ENCODE measurements at regions not wholly inside any gene's neighbourhood (a gene's known extent, or its start where the extent isn't known, plus 50 kb on each side); places are given as distances from the start of the nearest gene placed in this dataset.

DNA sequence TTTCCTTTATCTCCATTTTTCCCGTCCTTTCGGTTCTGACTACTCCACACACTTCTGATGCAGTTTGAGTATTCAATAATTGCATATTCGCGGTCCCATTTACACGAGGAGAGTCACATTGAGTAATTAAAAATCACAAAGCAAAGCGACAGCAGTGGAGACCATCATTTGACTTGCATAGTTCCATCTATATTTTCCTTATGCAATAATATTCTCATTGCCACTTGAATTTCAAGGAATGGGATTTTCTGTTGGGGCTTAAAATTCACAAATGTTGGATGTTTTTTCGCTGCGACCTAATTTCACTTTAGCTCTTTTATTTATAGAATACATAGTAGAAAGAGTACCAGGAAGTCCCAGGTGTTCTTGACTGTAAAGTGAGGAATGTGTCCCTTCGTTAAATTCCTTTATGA, 186.8 kb downstream of the ZEB2 start:
- H3K4me3 ChIP-seq: no peak overlapping the region

GRCh38 chr2:144332356-144333142, 187.4 kb downstream of the ZEB2 start:
- peak overlapping the region; percentile 77 for H3K4me3 ChIP-seq
- peak; percentile 92 to 93 for DNase-seq (ENCODE audit: low read depth in 1 of 2, low spot score in 2 of 2)
- peak overlapping the region; percentile 70 for H3K27ac ChIP-seq
- peaks cover 15% of the 10 kb centered on the region for H3K4me1 ChIP-seq (replicated peaks)
- H3K36me3 ChIP-seq: peaks cover 3% of the 10 kb centered on the region; the same call in 1 of the 2 replicates
- H3K27me3 ChIP-seq (replicated peaks): no peaks in the 10 kb centered on the region
- no peaks in the 10 kb centered on the region for H3K9me3 ChIP-seq (replicated peaks)

More for the DNA sequence above, 186.8 kb downstream of the ZEB2 start:
- peaks cover 3% of the 10 kb centered on the region; the same call in 1 of the 2 replicates for H3K36me3 ChIP-seq
- H3K27ac ChIP-seq: no peak overlapping the region
- no peaks in the 10 kb centered on the region for H3K9me3 ChIP-seq (replicated peaks)
- peaks cover 15% of the 10 kb centered on the region for H3K4me1 ChIP-seq (replicated peaks)
- DNase-seq (ENCODE audit: low read depth in 1 of 2, low spot score in 2 of 2): no peak
- no peaks in the 10 kb centered on the region for H3K27me3 ChIP-seq (replicated peaks)

DNA sequence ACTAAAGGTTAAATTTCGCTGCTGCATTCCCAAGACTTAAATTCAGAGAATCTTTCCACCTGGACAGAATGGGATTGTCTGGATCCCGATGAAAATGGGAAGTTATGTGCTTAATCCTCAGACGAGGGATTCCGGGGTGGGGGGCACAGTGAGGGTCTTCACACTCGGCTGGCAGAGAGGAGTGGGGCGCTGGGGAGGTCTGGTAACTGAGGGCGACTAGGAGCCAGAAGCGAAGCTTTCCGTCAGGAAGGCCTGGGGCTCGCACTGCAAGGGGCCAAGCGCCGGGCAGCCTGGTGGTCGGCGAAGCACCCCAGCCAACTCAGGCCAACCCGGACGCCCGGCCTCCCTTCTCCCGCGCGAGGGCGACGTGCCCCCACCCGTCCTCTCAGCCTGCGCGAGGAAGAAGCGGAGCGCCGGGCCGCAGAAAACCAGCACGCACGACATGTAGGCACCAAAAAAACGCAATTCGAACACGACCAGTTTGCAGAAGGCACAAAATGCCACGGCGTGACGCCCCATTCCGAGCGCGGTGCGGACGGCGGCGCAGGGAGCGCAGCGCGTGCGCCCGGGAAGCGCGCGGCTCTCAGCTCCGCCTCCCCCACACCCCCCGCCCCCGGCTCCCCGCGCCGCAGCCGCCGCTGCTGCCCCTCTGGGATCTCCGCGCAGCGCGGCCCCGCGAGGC, 188.1 kb downstream of the ZEB2 start:
- peak overlapping the region; percentile 77 for H3K4me3 ChIP-seq
- peak; percentile 73 to 88 for DNase-seq (ENCODE audit: low read depth in 1 of 2, low spot score in 2 of 2)
- H3K36me3 ChIP-seq: peaks cover 3% of the 10 kb centered on the region; the same call in 1 of the 2 replicates
- H3K9me3 ChIP-seq (replicated peaks): no peaks in the 10 kb centered on the region
- peaks cover 15% of the 10 kb centered on the region for H3K4me1 ChIP-seq (replicated peaks)
- no peaks in the 10 kb centered on the region for H3K27me3 ChIP-seq (replicated peaks)
- H3K27ac ChIP-seq: peak overlapping the region; percentile 70

- H3K4me1 ChIP-seq (replicated peaks): peaks cover 15% of the 10 kb centered on the region
- peak in 1 of 2 experiments; percentile 42 for DNase-seq (ENCODE audit: low read depth in 1 of 2, low spot score in 2 of 2)
- peak overlapping the region; percentile 70 for H3K27ac ChIP-seq
Observed at GRCh38 chr2:144330951-144331673, 188.8 kb downstream of the ZEB2 start.

GRCh38 chr2:144329472-144329871, 190.4 kb downstream of the ZEB2 start:
- Histone ChIP-seq H3K27ac (no peak overlapping the region), H3K4me3 (no peak overlapping the region), H3K4me1 (replicated peaks) (peaks cover 20% of the 10 kb centered on the region), H3K9me3 (replicated peaks) (no peaks in the 10 kb centered on the region), H3K27me3 (replicated peaks) (no peaks in the 10 kb centered on the region), H3K36me3 (peaks cover 3% of the 10 kb centered on the region; the same call in 1 of the 2 replicates)
- DNase-seq (ENCODE audit: low read depth in 1 of 2, low spot score in 2 of 2): no peak

More at GRCh38 chr2:144330951-144331673, 188.8 kb downstream of the ZEB2 start:
- peak overlapping the region; percentile 77 for H3K4me3 ChIP-seq
- H3K9me3 ChIP-seq (replicated peaks): no peaks in the 10 kb centered on the region
- peaks cover 3% of the 10 kb centered on the region; the same call in 1 of the 2 replicates for H3K36me3 ChIP-seq
- H3K27me3 ChIP-seq (replicated peaks): no peaks in the 10 kb centered on the region

DNA sequence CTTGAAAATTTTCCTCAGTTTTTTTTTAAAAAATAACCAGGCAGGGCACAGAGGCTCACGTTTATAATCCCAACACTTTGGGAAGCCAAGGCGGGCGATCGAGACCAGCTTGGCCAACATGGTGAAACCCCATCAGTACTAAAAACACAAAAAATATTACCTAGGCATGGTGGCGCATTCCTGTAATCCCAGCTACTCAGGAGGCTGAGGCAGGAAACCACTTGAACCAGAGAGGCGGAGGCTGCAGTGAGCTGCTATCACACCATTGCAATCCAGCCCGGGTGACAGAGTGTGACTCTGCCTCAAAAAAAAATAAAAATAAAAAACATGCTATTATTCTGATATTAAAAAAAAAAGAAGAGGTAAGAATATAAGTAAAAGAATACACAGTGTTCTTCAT, 191.0 kb downstream of the ZEB2 start:
- H3K4me3 ChIP-seq: no peak overlapping the region
- peaks cover 3% of the 10 kb centered on the region; the same call in 1 of the 2 replicates for H3K36me3 ChIP-seq
- no peaks in the 10 kb centered on the region for H3K9me3 ChIP-seq (replicated peaks)
- peaks cover 20% of the 10 kb centered on the region for H3K4me1 ChIP-seq (replicated peaks)
- no peak for DNase-seq (ENCODE audit: low read depth in 1 of 2, low spot score in 2 of 2)
- H3K27ac ChIP-seq: no peak overlapping the region
- no peaks in the 10 kb centered on the region for H3K27me3 ChIP-seq (replicated peaks)

DNA sequence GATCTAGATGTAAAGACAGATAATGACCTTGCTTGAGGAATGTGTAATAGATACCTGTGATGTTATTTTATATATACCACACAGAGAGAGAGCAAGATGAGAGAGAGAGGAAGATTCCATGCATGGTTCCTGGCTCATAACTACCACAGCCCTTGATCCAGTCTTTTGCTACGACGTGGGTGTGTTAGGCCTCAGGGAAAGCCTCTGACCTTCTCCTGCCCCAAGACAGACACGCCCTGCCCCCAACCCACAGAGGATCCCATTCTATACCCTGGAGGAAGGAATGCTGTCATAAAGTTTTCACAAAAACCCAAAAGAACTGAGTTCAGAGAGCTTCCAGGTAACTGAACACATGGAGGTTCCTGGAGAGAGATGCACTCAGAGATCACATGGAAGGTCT, 193.1 kb downstream of the ZEB2 start:
- DNase-seq (ENCODE audit: low read depth in 1 of 2, low spot score in 2 of 2): no peak
- Histone ChIP-seq H3K27ac (no peak overlapping the region), H3K4me1 (replicated peaks) (peaks cover 13% of the 10 kb centered on the region), H3K27me3 (replicated peaks) (no peaks in the 10 kb centered on the region), H3K36me3 (peaks cover under 1% of the 10 kb centered on the region; the same call in 1 of the 2 replicates), H3K9me3 (replicated peaks) (no peaks in the 10 kb centered on the region), H3K4me3 (no peak overlapping the region)

DNA sequence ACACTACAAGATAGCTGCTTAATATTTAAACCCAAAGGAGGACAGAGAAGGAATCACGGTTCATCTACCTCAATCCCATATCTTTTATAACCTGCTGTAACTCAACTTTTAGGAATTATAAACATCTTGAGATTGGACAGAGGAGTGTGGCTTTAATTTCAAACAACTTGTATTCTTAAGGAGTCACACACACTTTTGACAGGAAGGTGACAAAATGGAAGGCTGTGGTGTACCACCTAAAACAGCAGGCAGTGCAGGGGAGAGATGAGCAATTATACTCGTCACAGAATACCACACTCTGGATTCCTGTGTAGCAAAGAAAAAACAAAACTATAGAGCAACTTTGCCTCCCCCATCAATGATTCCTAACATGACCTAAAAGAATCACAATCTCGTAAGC, 194.8 kb downstream of the ZEB2 start:
- no peaks in the 10 kb centered on the region for H3K27me3 ChIP-seq (replicated peaks)
- H3K9me3 ChIP-seq (replicated peaks): no peaks in the 10 kb centered on the region
- no peak for DNase-seq (ENCODE audit: low read depth in 1 of 2, low spot score in 2 of 2)
- H3K4me3 ChIP-seq: no peak overlapping the region
- H3K4me1 ChIP-seq (replicated peaks): 0 out of 2 replicates have a peak, but pooled peaks cover 9% of the 10 kb centered on the region
- no peaks in the 10 kb centered on the region for H3K36me3 ChIP-seq
- no peak overlapping the region for H3K27ac ChIP-seq

GRCh38 chr2:144324446-144325045, 195.4 kb downstream of the ZEB2 start:
- H3K27me3 ChIP-seq (replicated peaks): no peaks in the 10 kb centered on the region
- H3K27ac ChIP-seq: no peak overlapping the region
- no peak overlapping the region for H3K4me3 ChIP-seq
- no peak for DNase-seq (ENCODE audit: low read depth in 1 of 2, low spot score in 2 of 2)
- H3K9me3 ChIP-seq (replicated peaks): no peaks in the 10 kb centered on the region; the same call in 1 of the 2 replicates
- no peaks in the 10 kb centered on the region for H3K36me3 ChIP-seq
- 0 out of 2 replicates have a peak, but pooled peaks cover 9% of the 10 kb centered on the region for H3K4me1 ChIP-seq (replicated peaks)

DNA sequence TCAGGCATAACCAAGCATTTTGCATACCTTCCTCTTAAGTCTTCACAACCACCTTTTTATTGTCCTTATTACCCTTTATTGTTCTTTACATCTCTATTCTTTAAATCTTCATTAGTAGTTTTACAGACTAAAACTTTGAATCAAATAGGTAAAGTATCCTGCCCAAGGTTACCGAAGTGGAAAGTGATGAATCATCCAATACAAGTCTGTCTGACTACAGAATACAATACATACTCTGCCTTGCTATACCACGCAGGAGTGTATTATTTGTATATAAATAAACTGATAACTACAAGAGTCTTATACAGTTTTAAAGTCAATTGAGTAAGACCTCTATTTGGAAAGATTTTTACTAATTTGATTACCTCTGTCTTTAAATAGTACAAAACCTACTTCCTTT, 196.0 kb downstream of the ZEB2 start:
- Histone ChIP-seq H3K9me3 (replicated peaks) (no peaks in the 10 kb centered on the region; the same call in 1 of the 2 replicates), H3K27me3 (replicated peaks) (no peaks in the 10 kb centered on the region), H3K4me3 (no peak overlapping the region), H3K36me3 (no peaks in the 10 kb centered on the region), H3K4me1 (replicated peaks) (0 out of 2 replicates have a peak, but pooled peaks cover 9% of the 10 kb centered on the region), H3K27ac (no peak overlapping the region)
- DNase-seq (ENCODE audit: low read depth in 1 of 2, low spot score in 2 of 2): no peak

- Histone ChIP-seq H3K4me3 (no peak overlapping the region), H3K27me3 (replicated peaks) (no peaks in the 10 kb centered on the region), H3K27ac (no peak overlapping the region), H3K4me1 (replicated peaks) (0 out of 2 replicates have a peak, but pooled peaks cover 9% of the 10 kb centered on the region), H3K36me3 (no peaks in the 10 kb centered on the region), H3K9me3 (replicated peaks) (no peaks in the 10 kb centered on the region; the same call in 1 of the 2 replicates)
- DNase-seq (ENCODE audit: low read depth in 1 of 2, low spot score in 2 of 2): no peak
Observed at GRCh38 chr2:144322379-144322778, 197.5 kb downstream of the ZEB2 start.

DNA sequence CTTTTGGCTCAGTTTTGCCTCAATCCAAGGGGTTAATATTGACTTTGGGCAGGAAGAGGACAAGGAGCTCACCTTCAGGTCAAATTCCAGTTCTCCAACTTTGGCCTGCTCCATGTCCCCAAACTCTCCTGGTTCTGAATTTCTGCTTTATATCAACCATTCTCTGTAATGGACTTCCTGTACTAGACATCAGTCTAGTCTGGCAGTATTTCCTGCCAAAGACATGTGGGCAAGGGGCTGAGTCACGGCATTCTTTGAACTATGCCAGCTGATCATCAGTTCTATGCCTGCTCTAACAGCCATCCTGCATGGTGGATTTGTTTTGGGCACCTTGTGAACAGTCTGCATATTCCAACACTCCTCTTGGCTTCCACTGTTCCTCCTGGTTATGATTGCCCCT, 199.4 kb downstream of the ZEB2 start:
- H3K36me3 ChIP-seq: no peaks in the 10 kb centered on the region
- H3K9me3 ChIP-seq (replicated peaks): no peaks in the 10 kb centered on the region; the same call in 1 of the 2 replicates
- H3K4me3 ChIP-seq: no peak overlapping the region
- H3K4me1 ChIP-seq (replicated peaks): 0 out of 2 replicates have a peak, but pooled peaks cover 9% of the 10 kb centered on the region
- no peaks in the 10 kb centered on the region for H3K27me3 ChIP-seq (replicated peaks)
- no peak overlapping the region for H3K27ac ChIP-seq
- DNase-seq (ENCODE audit: low read depth in 1 of 2, low spot score in 2 of 2): no peak

All from SJSA1 (cell line).